ENCODE measurements at regions not wholly inside any gene's neighbourhood (a gene's known extent, or its start where the extent isn't known, plus 50 kb on each side); places are given as distances from the start of the nearest gene placed in this dataset.

DNA sequence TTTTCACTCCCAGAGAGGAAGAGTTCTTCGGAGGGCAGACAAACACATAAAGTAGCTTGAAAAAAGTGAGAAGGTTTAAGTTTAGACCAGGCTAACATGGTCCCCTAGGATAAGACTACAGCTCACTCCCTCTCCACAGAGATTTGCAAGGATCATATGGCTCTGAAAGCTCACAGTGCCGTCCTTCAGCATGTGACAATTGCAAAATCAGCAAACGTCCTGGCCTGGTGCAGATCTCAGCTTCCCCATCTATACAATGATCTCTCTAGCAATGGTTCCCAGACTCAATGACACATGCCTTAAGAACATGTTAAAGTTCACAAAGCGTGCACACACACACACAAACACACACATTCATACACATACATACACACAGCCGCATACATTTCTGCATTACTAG is 327.6 kb downstream of the ACTL7B start:
- no peak overlapping the region for H3K9ac ChIP-seq (ENCODE audit: insufficient read length, low read depth)
- DNase-seq (ENCODE audit: low read depth, low spot score), result no peak
- TF ChIP-seq YY1 (IDR thresholded peaks at IDR 0.05; ENCODE audit: insufficient read depth, insufficient read length), result no peak
- no peak for TF ChIP-seq SUZ12 (IDR thresholded peaks at IDR 0.05; ENCODE audit: extremely low read depth, insufficient read depth, insufficient read length)
- no peak for TF ChIP-seq ZNF274 (IDR thresholded peaks at IDR 0.05; ENCODE audit: low read depth, low read length)
- H3K27me3 ChIP-seq (ENCODE audit: insufficient read depth, insufficient read length), result no peaks in the 10 kb centered on the region
- no peak overlapping the region for H3K4me3 ChIP-seq (ENCODE audit: insufficient read length, low read depth)
- H3K36me3 ChIP-seq (ENCODE audit: insufficient read depth, insufficient read length, low read length), result no peaks in the 10 kb centered on the region
- H3K9me3 ChIP-seq (ENCODE audit: insufficient read depth, low read length), result peaks cover 9% of the 10 kb centered on the region; the same call in 1 of the 2 replicates
- no peaks in the 10 kb centered on the region for H3K4me1 ChIP-seq (ENCODE audit: insufficient read depth, insufficient read length)

DNA sequence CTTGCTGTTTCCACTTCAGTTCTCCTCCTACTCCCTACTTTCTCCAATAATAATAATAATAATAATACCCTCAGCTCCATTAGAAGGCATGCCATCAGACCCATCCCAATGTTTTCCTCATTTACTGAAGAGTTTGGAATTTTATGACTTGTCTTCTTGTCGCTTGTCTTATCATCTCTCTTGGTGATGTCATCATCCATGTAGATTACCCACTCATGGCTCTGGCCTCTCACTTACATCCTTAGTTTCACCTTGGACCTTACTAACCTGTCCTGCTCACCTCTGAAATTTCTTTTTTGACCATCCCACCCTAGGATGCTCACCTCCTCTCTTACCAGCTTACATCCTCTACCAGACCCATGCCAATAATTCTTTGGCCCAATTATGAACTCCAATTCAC is 329.3 kb downstream of the ACTL7B start:
- Histone ChIP-seq H3K9ac (ENCODE audit: insufficient read length, low read depth) (no peak overlapping the region), H3K36me3 (ENCODE audit: insufficient read depth, insufficient read length, low read length) (no peaks in the 10 kb centered on the region), H3K4me3 (ENCODE audit: insufficient read length, low read depth) (no peak overlapping the region), H3K27me3 (ENCODE audit: insufficient read depth, insufficient read length) (no peaks in the 10 kb centered on the region), H3K4me1 (ENCODE audit: insufficient read depth, insufficient read length) (no peaks in the 10 kb centered on the region), H3K9me3 (ENCODE audit: insufficient read depth, low read length) (peaks cover 9% of the 10 kb centered on the region; the same call in 1 of the 2 replicates)
- DNase-seq (ENCODE audit: low read depth, low spot score), result no peak
- no peak for TF ChIP-seq ZNF274 (IDR thresholded peaks at IDR 0.05; ENCODE audit: low read depth, low read length)
- TF ChIP-seq YY1 (IDR thresholded peaks at IDR 0.05; ENCODE audit: insufficient read depth, insufficient read length), result no peak
- TF ChIP-seq SUZ12 (IDR thresholded peaks at IDR 0.05; ENCODE audit: extremely low read depth, insufficient read depth, insufficient read length), result no peak

DNA sequence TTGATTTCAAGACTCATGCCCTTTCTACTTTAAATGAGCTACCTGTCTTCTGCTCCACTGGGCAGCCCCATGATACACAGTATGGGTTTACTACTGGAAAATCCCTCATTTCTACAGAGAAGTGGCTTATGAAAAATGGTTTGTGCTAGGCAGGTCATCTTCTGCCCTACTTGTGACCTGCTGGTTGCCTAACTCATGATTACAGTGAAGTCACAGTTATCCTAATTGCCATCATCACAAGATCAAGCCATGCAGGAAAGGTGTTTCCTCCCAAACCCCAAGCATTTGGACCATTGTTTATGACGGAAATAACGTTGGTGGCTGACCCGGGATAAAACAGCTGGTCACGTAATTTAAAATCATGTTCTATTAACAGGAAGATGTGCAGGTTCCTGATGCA is 330.6 kb downstream of the ACTL7B start:
- no peak for DNase-seq (ENCODE audit: low read depth, low spot score)
- no peaks in the 10 kb centered on the region for H3K36me3 ChIP-seq (ENCODE audit: insufficient read depth, insufficient read length, low read length)
- H3K9ac ChIP-seq (ENCODE audit: insufficient read length, low read depth), result no peak overlapping the region
- H3K9me3 ChIP-seq (ENCODE audit: insufficient read depth, low read length), result peaks cover 8% of the 10 kb centered on the region; the same call in 1 of the 2 replicates
- H3K4me1 ChIP-seq (ENCODE audit: insufficient read depth, insufficient read length), result no peaks in the 10 kb centered on the region
- no peak overlapping the region for H3K4me3 ChIP-seq (ENCODE audit: insufficient read length, low read depth)
- TF ChIP-seq SUZ12 (IDR thresholded peaks at IDR 0.05; ENCODE audit: extremely low read depth, insufficient read depth, insufficient read length) (no peak), ZNF274 (IDR thresholded peaks at IDR 0.05; ENCODE audit: low read depth, low read length) (no peak), YY1 (IDR thresholded peaks at IDR 0.05; ENCODE audit: insufficient read depth, insufficient read length) (no peak)
- no peaks in the 10 kb centered on the region for H3K27me3 ChIP-seq (ENCODE audit: insufficient read depth, insufficient read length)

DNA sequence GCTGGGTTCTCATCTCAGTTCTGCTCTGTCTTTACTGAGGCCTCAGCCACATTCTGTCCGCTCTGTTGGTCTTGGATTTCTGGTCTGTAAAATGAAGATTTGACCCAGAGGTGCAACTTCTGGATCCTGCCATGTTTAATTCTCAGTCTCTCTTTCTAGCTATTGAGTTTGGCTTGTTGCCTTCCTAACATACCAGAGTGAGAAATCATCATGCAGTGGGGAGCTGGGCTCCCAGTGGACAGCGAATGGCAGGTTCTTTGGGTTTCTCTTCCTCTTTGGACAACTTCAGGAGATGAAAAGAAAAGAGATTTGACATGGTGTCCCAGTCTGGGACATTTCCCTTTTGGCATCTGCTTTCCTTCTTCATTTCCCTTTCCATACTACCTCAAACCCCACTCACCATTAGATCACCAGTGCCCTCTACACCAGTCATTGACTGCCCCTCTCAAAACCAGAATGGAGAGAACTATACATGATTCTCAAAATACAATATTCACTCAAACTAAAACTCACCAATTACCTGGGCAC is 334.7 kb downstream of the ACTL7B start:
- H3K36me3 ChIP-seq (ENCODE audit: insufficient read depth, insufficient read length, low read length), result no peaks in the 10 kb centered on the region
- DNase-seq (ENCODE audit: low read depth, low spot score), result no peak
- H3K4me3 ChIP-seq (ENCODE audit: insufficient read length, low read depth), result no peak overlapping the region
- no peak overlapping the region for H3K9ac ChIP-seq (ENCODE audit: insufficient read length, low read depth)
- TF ChIP-seq ZNF274 (IDR thresholded peaks at IDR 0.05; ENCODE audit: low read depth, low read length) (no peak), YY1 (IDR thresholded peaks at IDR 0.05; ENCODE audit: insufficient read depth, insufficient read length) (no peak)
- no peaks in the 10 kb centered on the region for H3K9me3 ChIP-seq (ENCODE audit: insufficient read depth, low read length)
- H3K27me3 ChIP-seq (ENCODE audit: insufficient read depth, insufficient read length), result no peaks in the 10 kb centered on the region
- no peaks in the 10 kb centered on the region for H3K4me1 ChIP-seq (ENCODE audit: insufficient read depth, insufficient read length)

DNA sequence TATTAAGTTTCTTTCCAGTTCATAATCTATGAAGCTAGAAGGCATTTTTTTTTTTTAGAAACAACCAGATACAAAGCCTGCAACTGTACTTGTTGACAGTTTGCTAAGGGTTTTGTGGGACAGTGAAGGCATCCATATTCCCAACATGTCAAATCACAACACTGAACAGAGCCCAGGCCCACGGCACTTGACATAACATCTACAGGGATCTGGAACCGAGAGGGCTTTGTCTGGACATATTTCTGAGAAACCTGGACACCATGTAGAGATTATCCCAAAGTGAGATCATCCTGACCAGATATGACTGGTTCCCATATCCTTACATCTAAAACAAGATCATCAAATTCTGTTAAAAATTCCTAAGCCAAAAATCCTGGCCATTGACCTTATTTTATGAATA is 336.3 kb downstream of the ACTL7B start:
- Histone ChIP-seq H3K9ac (ENCODE audit: insufficient read length, low read depth) (no peak overlapping the region), H3K27me3 (ENCODE audit: insufficient read depth, insufficient read length) (no peaks in the 10 kb centered on the region), H3K4me1 (ENCODE audit: insufficient read depth, insufficient read length) (no peaks in the 10 kb centered on the region), H3K4me3 (ENCODE audit: insufficient read length, low read depth) (no peak overlapping the region), H3K36me3 (ENCODE audit: insufficient read depth, insufficient read length, low read length) (no peaks in the 10 kb centered on the region), H3K9me3 (ENCODE audit: insufficient read depth, low read length) (no peaks in the 10 kb centered on the region)
- no peak for TF ChIP-seq YY1 (IDR thresholded peaks at IDR 0.05; ENCODE audit: insufficient read depth, insufficient read length)
- no peak for TF ChIP-seq SUZ12 (IDR thresholded peaks at IDR 0.05; ENCODE audit: extremely low read depth, insufficient read depth, insufficient read length)
- no peak for TF ChIP-seq ZNF274 (IDR thresholded peaks at IDR 0.05; ENCODE audit: low read depth, low read length)
- no peak for DNase-seq (ENCODE audit: low read depth, low spot score)

DNA sequence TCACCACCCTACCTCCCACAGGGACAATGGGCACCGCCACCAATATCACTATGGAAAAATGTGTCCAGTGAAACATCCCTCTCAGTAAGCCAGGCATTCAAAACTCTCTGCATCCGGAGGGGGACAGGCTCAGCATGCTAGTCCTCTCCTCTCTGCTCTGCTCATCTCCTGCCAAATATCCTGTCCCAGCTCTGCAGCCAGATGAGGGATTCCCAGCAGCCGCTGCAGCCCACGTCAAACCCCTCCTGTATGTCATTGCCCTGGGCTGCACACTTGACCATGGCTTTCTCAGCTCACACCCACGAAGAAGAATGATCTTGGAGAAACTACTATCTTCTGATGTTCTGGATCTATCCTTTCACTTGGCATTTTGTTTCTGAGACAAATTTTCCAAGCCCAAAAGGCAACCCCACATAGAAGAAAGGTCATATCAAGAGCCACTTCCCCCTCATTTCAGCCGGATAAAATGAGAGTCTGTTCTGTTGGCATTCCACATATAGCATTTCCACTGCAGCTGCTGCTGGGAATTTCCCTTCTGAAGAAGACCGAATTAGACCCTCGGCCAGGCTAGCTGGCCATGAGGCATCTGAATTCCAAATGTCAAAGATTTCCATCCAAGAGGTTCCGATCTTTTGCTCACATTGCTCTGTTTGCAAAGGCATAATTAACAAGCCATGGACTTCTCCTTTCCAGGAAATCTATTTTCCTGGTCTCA is 338.0 kb downstream of the ACTL7B start:
- DNase-seq (ENCODE audit: low read depth, low spot score), result no peak
- no peak overlapping the region for H3K4me3 ChIP-seq (ENCODE audit: insufficient read length, low read depth)

DNA sequence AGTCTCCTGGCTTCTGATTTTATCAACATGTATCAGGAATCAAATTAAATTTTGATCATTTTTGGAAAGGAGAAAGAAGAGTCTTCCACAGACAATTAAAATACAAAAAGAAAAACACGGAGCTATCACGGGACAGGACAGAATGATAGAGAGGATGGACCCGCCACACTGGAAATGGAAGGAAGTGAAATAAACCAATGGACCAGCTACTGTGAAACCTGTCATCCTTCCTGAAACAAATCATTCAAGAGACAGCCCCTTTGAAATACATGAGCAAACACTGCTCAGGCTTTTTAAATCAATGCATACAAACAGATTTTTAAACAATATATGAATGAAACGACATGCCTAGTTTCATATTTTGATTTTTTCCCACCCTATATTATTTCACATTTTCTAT is 339.4 kb downstream of the ACTL7B start:
- H3K4me1 ChIP-seq (ENCODE audit: insufficient read depth, insufficient read length), result no peaks in the 10 kb centered on the region
- H3K9ac ChIP-seq (ENCODE audit: insufficient read length, low read depth), result no peak overlapping the region
- no peaks in the 10 kb centered on the region for H3K9me3 ChIP-seq (ENCODE audit: insufficient read depth, low read length)
- DNase-seq (ENCODE audit: low read depth, low spot score), result no peak
- TF ChIP-seq ZNF274 (IDR thresholded peaks at IDR 0.05; ENCODE audit: low read depth, low read length) (no peak), YY1 (IDR thresholded peaks at IDR 0.05; ENCODE audit: insufficient read depth, insufficient read length) (no peak), SUZ12 (IDR thresholded peaks at IDR 0.05; ENCODE audit: extremely low read depth, insufficient read depth, insufficient read length) (no peak)
- no peaks in the 10 kb centered on the region for H3K36me3 ChIP-seq (ENCODE audit: insufficient read depth, insufficient read length, low read length)
- H3K27me3 ChIP-seq (ENCODE audit: insufficient read depth, insufficient read length), result no peaks in the 10 kb centered on the region
- H3K4me3 ChIP-seq (ENCODE audit: insufficient read length, low read depth), result no peak overlapping the region

More for the DNA sequence above, 338.0 kb downstream of the ACTL7B start:
- Histone ChIP-seq H3K36me3 (ENCODE audit: insufficient read depth, insufficient read length, low read length) (no peaks in the 10 kb centered on the region), H3K27me3 (ENCODE audit: insufficient read depth, insufficient read length) (no peaks in the 10 kb centered on the region), H3K9me3 (ENCODE audit: insufficient read depth, low read length) (no peaks in the 10 kb centered on the region), H3K9ac (ENCODE audit: insufficient read length, low read depth) (no peak overlapping the region), H3K4me1 (ENCODE audit: insufficient read depth, insufficient read length) (no peaks in the 10 kb centered on the region)
- no peak for TF ChIP-seq ZNF274 (IDR thresholded peaks at IDR 0.05; ENCODE audit: low read depth, low read length)
- TF ChIP-seq SUZ12 (IDR thresholded peaks at IDR 0.05; ENCODE audit: extremely low read depth, insufficient read depth, insufficient read length), result no peak
- no peak for TF ChIP-seq YY1 (IDR thresholded peaks at IDR 0.05; ENCODE audit: insufficient read depth, insufficient read length)

Measured in NT2/D1 (cell line).